ENCODE measurements at regions not wholly inside any gene's neighbourhood (a gene's known extent, or its start where the extent isn't known, plus 50 kb on each side); places are given as distances from the start of the nearest gene placed in this dataset.
"Not testable (repeated sequence)": the region's sequence is repeated elsewhere in the genome, so short reads cannot be mapped to it uniquely, and the experiment has no call there.

- no peak for DNase-seq
Observed at GRCh38 chr5:143619040-143619439, 192.9 kb upstream of the HMHB1 start.

- DNase-seq, result no peak
Observed at GRCh38 chr5:143618141-143618540, 193.8 kb upstream of the HMHB1 start.

DNA sequence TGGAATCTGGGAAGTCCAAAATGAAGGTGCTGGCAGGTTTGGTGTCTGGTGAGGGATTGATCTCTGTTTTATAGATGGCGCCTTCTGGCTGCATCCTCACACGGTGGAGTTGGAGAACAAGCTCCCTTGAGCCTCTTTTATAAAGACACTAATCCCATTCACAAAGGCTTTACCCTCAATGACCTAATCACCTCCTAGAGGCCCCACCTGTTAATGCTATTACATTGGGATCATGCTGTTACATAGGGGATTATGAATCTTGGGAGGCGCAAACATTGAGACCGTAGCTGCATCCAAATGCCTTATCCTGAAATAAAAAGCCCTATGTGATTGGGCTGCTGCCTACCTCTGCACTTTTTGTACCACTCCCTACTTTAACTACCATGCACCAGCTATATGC is 197.1 kb upstream of the HMHB1 start:
- DNase-seq, result no peak

- no peak for DNase-seq
Observed at GRCh38 chr5:143613329-143613728, 198.6 kb upstream of the HMHB1 start.

DNA sequence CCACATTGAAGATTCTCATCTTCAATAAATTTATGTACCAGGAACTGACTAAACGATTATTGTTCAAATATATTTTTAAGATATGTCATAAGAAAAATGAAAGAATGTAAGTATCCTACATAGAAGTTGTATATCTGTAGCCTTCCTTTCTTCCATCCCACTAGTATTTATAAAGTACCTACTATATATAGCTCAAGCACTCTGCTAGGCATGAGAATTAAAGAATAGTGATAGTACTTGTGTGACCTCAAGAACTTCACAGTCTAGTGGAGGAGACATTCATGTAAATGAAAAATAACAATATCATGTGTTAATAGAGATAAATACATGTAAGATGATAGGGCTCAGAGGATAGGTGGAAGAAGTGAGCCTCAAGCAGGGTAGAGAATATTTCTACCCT is 201.0 kb upstream of the HMHB1 start:
- DNase-seq, result no peak

DNA sequence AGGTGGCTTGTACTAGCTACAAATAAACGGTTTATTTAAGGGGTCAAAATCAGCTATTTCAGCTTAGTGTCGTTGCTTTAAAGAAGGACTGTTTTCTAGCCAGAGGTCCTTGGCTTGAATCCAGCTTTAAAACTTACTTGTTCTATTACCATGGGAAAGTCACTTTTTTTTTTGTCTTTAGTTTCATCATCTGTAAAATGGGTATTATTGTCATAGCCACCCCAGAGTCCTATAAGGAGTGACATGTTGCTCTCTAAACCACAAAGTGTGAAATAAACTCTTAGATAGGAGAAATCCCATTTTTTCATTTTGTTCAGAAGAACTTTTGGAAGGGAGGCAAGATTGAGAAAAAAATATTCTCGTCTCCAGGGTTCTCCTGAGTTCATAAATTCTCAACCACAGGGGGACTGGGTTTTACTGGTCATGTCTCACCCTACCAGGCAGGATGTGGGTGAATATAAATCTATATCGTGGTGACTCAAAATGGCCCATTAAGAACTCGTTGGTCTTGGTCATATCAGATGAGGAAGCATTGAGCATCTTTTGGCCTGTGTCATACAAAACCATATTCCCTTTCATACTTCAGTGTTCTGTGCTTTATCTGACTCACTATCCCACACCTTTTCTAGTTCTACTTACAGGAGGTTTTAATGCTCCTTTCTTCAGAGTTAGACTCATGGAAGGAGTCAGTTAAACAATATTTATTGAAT is 202.7 kb upstream of the NR3C1 start:
- peak; percentile 16 for DNase-seq

DNA sequence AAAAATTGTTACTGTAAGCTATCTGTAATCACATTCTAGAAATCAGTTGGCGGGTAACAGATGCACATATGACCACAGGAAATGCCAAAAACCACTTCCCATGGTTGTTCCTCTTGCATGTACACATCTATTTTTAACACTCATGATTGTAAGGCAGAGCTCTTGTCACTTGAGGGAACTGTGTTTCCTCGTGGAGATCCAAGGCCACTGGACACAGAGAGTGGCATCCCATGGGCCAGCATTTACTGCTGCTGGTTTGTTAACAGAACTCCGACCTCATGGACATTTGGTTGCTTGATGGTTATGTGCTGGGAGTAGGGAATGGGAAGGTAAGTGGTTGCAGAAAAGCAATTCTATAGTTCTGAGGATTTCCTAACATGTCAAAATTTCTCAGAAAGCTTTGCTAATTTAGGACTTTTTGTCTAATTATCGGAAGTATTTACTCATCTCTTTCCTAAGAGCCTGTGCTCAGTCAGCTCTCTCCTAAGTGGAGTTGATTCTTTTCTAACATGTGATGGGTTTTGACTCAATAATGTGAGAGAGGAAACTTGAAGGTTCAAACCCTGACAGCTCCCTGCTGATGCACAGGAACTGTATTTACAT is 202.0 kb upstream of the NR3C1 start:
- peak; percentile 25 for DNase-seq

- no peak for DNase-seq
Observed at GRCh38 chr5:143601917-143602333, 198.4 kb upstream of the NR3C1 start.

GRCh38 chr5:143601357-143601756 is 197.9 kb upstream of the NR3C1 start:
- DNase-seq, result no peak

DNA sequence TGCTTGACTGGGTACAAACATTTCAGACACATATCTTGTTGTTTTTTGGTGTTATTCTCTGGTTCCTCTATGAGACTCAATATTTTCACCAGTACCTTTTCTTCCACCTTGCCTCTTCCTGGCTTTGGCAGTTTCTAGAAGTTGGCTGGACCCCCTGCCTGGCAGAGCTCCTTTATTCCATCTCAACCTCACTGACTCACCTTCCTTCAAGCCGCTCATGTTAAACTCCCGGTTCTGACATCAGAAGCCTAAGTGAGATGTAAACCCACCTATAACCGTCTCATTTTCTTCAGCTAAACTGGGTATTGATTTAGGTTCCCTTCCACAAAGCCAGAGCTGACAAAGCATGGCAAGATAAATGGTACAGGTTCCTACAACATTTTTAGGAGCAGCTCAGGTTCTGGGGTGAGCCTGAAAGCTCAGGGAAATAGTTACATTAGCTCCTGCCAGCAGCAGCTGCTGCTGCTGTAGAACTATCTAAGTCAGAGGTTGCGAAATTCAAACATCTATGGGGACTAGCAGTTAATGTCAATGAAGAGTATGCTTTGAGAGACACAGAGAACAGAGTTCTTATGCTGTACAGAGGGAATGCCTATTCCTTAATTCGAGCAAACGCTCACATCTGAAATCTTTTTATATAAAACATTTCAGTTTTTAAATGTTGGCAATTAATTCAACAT is 197.1 kb upstream of the NR3C1 start:
- peak; percentile 29 for DNase-seq

- DNase-seq, result no peak
Observed at GRCh38 chr5:143599474-143599873, 196.0 kb upstream of the NR3C1 start.

DNA sequence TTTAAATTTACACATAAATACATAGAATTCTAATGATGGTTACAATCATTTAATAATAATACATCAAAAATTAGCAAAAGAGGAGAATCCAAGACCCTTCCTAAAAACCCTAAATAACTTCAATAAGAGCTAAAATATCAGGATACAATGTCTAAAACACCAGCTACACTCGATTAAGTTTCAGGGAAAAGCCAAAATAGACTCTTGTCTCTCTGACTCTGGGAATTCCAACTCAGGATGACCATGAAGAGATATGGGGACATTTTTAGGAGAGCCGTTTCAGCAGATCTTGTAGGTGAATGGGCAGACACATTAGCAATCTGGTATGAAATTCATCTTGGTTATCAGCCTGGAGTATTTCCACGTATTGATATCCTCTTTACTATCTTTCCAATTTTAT is 193.3 kb upstream of the NR3C1 start:
- DNase-seq, result no peak

DNA sequence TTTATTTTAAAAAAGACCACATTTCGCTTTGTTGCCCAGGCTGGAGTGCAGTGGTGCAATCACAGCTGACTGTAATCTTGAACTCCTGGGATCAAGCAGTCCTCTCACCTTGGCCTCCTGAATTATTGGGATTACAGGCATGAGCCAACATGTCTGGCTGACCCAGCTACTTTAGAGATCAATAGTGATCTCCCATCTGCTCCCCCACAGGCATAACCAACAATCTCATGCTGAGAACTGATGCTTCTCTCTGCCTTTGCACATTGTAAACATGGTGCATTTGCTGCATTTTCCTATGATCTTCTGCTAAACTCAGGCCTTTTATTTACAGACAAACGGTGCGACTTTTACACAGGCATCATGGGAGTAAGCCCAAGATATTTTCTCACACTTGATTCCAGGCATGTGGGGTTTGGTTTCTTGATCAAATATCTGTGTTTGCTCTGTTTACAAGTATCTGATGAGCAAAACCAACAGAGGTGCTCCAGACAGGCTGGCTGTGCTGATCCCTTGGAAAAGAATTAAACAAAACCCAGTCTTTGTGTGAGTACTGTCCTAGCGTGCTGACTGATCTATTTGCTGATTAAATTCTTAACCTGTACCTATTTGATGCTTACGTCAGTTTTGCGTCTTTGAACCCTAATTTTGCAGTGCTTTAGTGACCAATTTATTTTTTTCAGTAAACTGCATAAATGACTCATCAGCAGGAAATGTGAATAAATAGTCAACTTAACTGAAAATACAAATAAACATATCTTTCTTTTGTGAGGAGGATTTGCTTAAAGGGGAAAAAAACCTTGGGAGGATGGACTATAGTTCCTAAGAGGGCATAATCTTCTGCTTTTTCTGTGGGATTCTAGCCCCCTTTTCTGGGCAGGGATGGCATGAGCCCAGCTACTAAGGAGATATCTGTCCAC is 191.7 kb upstream of the NR3C1 start:
- DNase-seq, result peak; percentile 66

GRCh38 chr5:143593723-143594122 is 190.2 kb upstream of the NR3C1 start:
- no peak for DNase-seq

DNA sequence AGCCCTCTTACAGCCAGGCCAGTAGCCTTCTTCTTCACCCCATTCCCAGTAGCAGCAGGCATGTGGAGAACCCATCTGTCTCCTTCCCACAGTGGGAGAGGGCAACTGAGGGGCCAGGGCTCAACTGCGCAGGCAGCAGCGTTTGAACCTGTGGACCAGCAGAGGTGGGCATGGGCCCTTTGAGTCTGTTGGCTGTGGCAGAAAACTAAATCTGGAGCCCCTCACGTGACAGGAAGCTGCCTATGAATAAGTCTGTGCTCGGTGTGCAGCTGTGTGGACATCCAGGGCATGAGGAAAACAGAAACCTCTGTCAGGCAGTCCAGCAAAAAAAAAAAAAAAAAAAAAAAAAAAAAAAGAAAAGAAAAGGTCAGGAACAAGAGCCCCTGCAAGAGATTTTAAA is 189.2 kb upstream of the NR3C1 start:
- peak; percentile 78 for DNase-seq

- no peak for DNase-seq
Observed at GRCh38 chr5:143588933-143589662, 185.6 kb upstream of the NR3C1 start.

DNA sequence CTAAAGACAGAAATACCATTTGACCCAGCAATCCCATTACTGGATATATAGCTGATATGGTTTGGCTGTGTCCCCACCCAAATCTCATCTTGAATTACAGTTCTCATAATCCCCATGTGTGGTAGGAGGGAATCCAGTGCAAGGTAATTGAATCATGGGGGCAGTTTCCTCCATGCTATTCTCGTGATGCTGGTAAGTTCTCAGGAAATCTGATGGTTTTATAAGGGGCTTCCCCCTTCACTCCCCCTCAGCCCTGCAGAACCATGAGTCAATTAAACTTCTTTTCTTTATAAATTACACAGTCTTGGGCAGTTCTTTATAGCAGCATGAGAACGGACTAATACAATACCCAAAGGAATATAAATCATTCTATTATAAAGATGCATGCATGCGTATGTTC is 184.6 kb upstream of the NR3C1 start:
- DNase-seq, result not testable (repeated sequence)

GRCh38 chr5:143586781-143587362 is 183.4 kb upstream of the NR3C1 start:
- no peak for DNase-seq

DNA sequence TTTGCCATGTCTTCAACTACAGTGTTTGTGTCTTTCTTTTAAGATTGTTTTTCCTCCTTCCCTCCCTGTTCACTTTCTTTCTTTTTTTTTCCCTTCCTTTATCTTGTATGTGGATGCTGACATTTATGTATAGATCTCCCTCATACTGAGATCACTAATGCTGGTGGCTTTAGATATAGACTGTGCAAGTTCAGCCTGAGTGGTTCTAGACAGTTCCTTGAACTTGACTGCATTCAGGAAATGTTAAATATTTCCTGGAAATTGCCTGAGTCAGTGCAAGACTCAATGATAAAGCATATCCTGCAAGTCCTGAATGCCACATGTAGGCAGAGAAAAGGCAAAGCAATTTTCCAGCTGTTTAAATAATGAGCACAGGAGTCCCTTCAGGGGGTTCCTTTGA is 182.5 kb upstream of the NR3C1 start:
- no peak for DNase-seq

DNA sequence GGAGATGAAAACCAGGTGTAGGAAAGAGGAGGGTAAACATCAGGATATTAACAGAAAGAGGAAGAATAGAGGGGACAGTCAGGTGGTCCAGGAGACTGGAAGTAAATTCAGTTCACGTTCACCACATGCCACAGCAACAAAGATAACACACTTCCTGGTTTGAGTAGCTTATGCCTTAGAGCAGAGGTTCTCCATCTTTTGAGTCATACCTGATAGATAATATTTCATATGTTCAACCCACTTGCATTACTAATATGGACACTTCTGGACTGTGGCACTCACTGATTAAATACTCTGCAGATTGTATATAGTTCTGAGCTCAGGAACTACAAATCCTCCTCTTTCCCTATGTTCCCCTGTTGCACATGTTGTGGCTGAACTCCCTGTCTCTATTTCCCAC is 179.9 kb upstream of the NR3C1 start:
- no peak for DNase-seq

- DNase-seq, result peak; percentile 60
Observed at GRCh38 chr5:143582869-143583268, 179.4 kb upstream of the NR3C1 start.

DNA sequence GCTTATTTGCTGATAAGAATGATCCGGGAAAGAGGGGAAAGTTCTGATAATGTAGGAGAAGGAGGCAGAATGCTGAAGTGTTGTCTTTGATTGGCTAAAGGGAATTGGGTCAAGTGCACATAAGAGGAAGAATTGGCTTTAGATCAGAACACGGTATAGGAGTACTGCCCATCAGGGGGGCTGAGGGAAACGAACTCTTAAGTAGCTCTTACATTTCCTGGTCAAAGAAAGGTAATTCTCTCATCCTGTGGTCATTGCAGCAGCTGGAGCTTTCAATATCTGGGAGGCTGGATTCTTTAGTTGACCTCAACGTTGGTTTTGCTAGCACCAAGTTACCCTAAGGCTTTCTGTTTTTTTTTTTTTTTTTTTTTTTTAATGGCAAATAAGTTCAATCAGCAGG is 178.7 kb upstream of the NR3C1 start:
- no peak for DNase-seq

All from HCEC 1CT (cell line).